ENCODE measurements at regions not wholly inside any gene's neighbourhood (a gene's known extent, or its start where the extent isn't known, plus 50 kb on each side); places are given as distances from the start of the nearest gene placed in this dataset.
"Not testable (repeated sequence)": the region's sequence is repeated elsewhere in the genome, so short reads cannot be mapped to it uniquely, and the experiment has no call there.

DNA sequence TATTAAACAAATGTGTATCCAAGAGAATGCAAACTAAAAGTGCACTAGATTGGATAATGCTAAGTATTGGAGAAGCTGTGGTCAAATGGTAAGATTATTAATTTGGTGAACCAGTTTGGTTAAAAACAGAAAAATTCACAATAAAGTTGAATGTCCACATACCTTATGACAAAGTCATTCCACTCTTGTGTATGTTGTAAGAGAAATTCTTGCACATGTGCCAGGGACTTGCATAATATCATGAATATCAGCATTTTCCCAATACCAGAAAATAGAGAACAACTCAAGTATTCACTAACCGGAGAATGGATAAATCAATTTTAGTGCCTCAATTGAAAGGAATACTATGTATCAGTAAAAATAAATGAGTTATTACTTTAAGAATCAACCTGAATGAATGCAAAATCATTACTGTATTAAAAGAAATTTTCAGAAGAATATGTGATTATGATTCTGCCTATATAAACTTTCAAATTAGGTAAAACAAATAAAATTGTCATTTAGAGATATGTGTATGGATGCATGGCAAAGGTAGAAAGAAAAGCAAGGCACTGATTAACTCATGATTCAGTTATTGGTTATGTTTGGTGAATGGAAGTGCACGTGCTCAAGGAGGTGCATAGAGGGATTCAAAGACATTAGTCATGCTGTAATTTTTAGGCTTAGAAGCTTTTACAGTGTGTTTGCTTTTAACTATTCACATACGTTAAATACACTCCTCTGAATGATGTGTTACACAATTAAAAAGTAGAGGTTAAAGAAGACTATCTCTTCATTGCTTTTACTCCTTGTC lies 217.4 kb upstream of the KCNK2 start:
- POLR2A ChIA-PET (ENCODE audit: low non-redundant PET) = no interaction called here

DNA sequence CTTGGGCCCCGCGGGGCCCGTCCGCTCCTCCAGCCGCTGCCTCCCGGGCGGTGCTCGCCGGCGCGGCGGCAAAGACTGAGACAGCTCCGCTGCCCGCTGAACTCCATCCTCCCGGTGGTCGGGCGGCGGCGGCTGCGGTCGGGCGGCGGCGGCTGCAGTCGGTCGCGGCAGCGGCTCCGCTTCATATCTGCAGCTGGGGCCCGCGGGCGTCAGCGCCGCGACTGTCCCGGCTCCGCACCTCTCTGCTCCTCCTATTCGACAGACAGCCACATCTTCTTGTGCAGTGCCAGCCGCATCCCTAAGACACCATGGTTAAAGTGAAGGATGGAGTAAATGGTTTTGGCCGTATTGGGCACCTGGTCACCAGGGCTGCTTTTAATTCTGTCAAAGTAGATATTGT lies 212.1 kb upstream of the KCNK2 start:
- H3K9me3 ChIP-seq (ENCODE audit: low read depth, low read length, poor library complexity, severe bottlenecking); intact Hi-C loops (cut with micrococcal nuclease; ENCODE audit: unreplicated experiment); H3K4me3 ChIP-seq (ENCODE audit: low read depth, low read length, poor library complexity, severe bottlenecking); H3K27ac ChIP-seq (ENCODE audit: low read depth, low read length, poor library complexity, severe bottlenecking); POLR2A ChIA-PET (ENCODE audit: low non-redundant PET); H3K36me3 ChIP-seq (ENCODE audit: insufficient read depth, low read length, poor library complexity, severe bottlenecking); CTCF ChIA-PET; DNase-seq (ENCODE audit: low spot score); BruUV-seq (replicated peaks); H3K4me1 ChIP-seq (ENCODE audit: insufficient read depth, low read length, poor library complexity, severe bottlenecking): not testable (repeated sequence)
- H3K27me3 ChIP-seq (replicated peaks; ENCODE audit: insufficient read depth, low read depth, low read length, poor library complexity) = peaks cover 18% of the 10 kb centered on the region

More for the DNA sequence above, 217.4 kb upstream of the KCNK2 start:
- Histone ChIP-seq H3K27ac (ENCODE audit: low read depth, low read length, poor library complexity, severe bottlenecking) (no peak overlapping the region), H3K27me3 (replicated peaks; ENCODE audit: insufficient read depth, low read depth, low read length, poor library complexity) (peaks cover 55% of the 10 kb centered on the region), H3K36me3 (ENCODE audit: insufficient read depth, low read length, poor library complexity, severe bottlenecking) (no peaks in the 10 kb centered on the region), H3K4me1 (ENCODE audit: insufficient read depth, low read length, poor library complexity, severe bottlenecking) (no peaks in the 10 kb centered on the region), H3K9me3 (ENCODE audit: low read depth, low read length, poor library complexity, severe bottlenecking) (no peaks in the 10 kb centered on the region), H3K4me3 (ENCODE audit: low read depth, low read length, poor library complexity, severe bottlenecking) (no peak overlapping the region)
- TF ChIP-seq EZH2 (IDR thresholded peaks at IDR 0.05; ENCODE audit: borderline replicate concordance, low read depth, low read length, poor library complexity, severe bottlenecking) = no peak
- TF ChIP-seq, protein P1, sequence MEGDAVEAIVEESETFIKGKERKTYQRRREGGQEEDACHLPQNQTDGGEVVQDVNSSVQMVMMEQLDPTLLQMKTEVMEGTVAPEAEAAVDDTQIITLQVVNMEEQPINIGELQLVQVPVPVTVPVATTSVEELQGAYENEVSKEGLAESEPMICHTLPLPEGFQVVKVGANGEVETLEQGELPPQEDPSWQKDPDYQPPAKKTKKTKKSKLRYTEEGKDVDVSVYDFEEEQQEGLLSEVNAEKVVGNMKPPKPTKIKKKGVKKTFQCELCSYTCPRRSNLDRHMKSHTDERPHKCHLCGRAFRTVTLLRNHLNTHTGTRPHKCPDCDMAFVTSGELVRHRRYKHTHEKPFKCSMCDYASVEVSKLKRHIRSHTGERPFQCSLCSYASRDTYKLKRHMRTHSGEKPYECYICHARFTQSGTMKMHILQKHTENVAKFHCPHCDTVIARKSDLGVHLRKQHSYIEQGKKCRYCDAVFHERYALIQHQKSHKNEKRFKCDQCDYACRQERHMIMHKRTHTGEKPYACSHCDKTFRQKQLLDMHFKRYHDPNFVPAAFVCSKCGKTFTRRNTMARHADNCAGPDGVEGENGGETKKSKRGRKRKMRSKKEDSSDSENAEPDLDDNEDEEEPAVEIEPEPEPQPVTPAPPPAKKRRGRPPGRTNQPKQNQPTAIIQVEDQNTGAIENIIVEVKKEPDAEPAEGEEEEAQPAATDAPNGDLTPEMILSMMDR (conservative IDR thresholded peaks at IDR 0.05; ENCODE audit: low read depth, low read length) = no peak
- DNase-seq (ENCODE audit: low spot score) = no peak
- BruUV-seq (replicated peaks) = no TSS peak
- intact Hi-C loops (cut with micrococcal nuclease; ENCODE audit: unreplicated experiment) = no loop called here
- CTCF ChIA-PET = no interaction called here

DNA sequence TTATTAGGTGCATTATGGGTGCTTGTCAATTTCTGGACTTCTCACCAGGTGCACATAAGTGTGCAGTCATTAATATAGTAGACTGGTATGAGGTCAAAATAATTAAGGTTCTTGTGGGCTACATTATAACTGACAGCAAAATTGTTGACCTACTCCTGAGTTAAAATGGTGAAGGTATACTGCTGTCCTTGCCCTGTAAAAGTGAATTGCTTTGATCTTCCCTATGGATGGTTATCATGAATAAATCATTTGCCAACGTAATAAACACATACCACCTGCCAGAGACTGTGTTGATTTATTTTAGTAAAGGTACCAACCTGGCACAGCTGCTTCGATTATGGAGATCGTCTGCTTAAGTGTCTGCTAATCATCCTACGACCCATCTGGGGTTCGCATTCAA lies 201.6 kb upstream of the KCNK2 start:
- TF ChIP-seq, protein P1 (conservative IDR thresholded peaks at IDR 0.05; ENCODE audit: low read depth, low read length) = no peak
- TF ChIP-seq EZH2 (IDR thresholded peaks at IDR 0.05; ENCODE audit: borderline replicate concordance, low read depth, low read length, poor library complexity, severe bottlenecking) = no peak
- no peaks in the 10 kb centered on the region for H3K4me1 ChIP-seq (ENCODE audit: insufficient read depth, low read length, poor library complexity, severe bottlenecking)
- H3K27me3 ChIP-seq (replicated peaks; ENCODE audit: insufficient read depth, low read depth, low read length, poor library complexity) = peaks cover 9% of the 10 kb centered on the region
- H3K27ac ChIP-seq (ENCODE audit: low read depth, low read length, poor library complexity, severe bottlenecking) = no peak overlapping the region
- intact Hi-C loops (cut with micrococcal nuclease; ENCODE audit: unreplicated experiment) = no loop called here
- H3K4me3 ChIP-seq (ENCODE audit: low read depth, low read length, poor library complexity, severe bottlenecking) = no peak overlapping the region
- no peak for DNase-seq (ENCODE audit: low spot score)
- no peaks in the 10 kb centered on the region for H3K9me3 ChIP-seq (ENCODE audit: low read depth, low read length, poor library complexity, severe bottlenecking)
- no TSS peak for BruUV-seq (replicated peaks)
- POLR2A ChIA-PET (ENCODE audit: low non-redundant PET) = no interaction called here
- no peaks in the 10 kb centered on the region for H3K36me3 ChIP-seq (ENCODE audit: insufficient read depth, low read length, poor library complexity, severe bottlenecking)
- CTCF ChIA-PET = no interaction called here

DNA sequence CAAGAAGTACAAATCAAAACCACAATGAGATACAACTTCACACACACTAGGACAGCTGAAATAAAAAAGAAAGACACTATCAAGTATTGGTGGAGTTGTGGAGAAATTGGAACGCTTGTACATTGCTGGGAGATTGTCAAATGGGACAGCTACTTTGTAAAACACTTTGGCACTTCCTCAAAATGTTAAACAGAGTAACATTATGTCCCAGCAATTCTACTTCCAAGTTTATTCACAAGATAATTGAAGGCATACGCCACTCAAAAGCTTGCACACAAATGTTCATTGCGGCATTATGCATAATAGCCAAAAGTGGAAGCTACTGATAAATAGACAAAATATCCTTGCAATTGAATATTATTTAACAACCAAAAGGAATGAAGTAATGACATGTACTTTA lies 199.9 kb upstream of the KCNK2 start:
- POLR2A ChIA-PET (ENCODE audit: low non-redundant PET) = no interaction called here
- no TSS peak for BruUV-seq (replicated peaks)
- no peak for TF ChIP-seq EZH2 (IDR thresholded peaks at IDR 0.05; ENCODE audit: borderline replicate concordance, low read depth, low read length, poor library complexity, severe bottlenecking)
- TF ChIP-seq, protein P1 (conservative IDR thresholded peaks at IDR 0.05; ENCODE audit: low read depth, low read length) = no peak

More for the DNA sequence above, 199.9 kb upstream of the KCNK2 start:
- Histone ChIP-seq H3K4me3 (ENCODE audit: low read depth, low read length, poor library complexity, severe bottlenecking) (no peak overlapping the region), H3K27me3 (replicated peaks; ENCODE audit: insufficient read depth, low read depth, low read length, poor library complexity) (peaks cover 9% of the 10 kb centered on the region), H3K9me3 (ENCODE audit: low read depth, low read length, poor library complexity, severe bottlenecking) (no peaks in the 10 kb centered on the region), H3K36me3 (ENCODE audit: insufficient read depth, low read length, poor library complexity, severe bottlenecking) (no peaks in the 10 kb centered on the region), H3K27ac (ENCODE audit: low read depth, low read length, poor library complexity, severe bottlenecking) (no peak overlapping the region), H3K4me1 (ENCODE audit: insufficient read depth, low read length, poor library complexity, severe bottlenecking) (no peaks in the 10 kb centered on the region)
- intact Hi-C loops (cut with micrococcal nuclease; ENCODE audit: unreplicated experiment) = no loop called here
- DNase-seq (ENCODE audit: low spot score) = no peak
- CTCF ChIA-PET = no interaction called here
